Activated naive CD4-positive, alpha-beta T cell treated with anti-CD3 and anti-CD28 coated beads, Interleukin-2, amount 50 U/mL, for 24 hours (primary cell): ENCODE measurements at regions not wholly inside any gene's neighbourhood (a gene's known extent, or its start where the extent isn't known, plus 50 kb on each side); places are given as distances from the start of the nearest gene placed in this dataset.
A peak's percentile ranks its signal among the peaks of the same experiment; 100 is the strongest.

ENCODE experiments used
- H3K27ac Mint-ChIP-seq: one replicate; pipeline ENCODE4 v1.8.0; 2021; ENCODE audit warnings: mild to moderate bottlenecking, mixed read lengths
- H3K27me3 Mint-ChIP-seq: one replicate; pipeline ENCODE4 v1.8.0; 2021; ENCODE audit warnings: mixed read lengths
- H3K36me3 Mint-ChIP-seq: one replicate; pipeline ENCODE4 v1.8.0; 2021; ENCODE audit warnings: mixed read lengths
- H3K4me1 Mint-ChIP-seq: one replicate; pipeline ENCODE4 v1.8.0; 2021; ENCODE audit warnings: mixed read lengths
- H3K4me3 Mint-ChIP-seq: one replicate; pipeline ENCODE4 v1.8.0; 2021; ENCODE audit warnings: mild to moderate bottlenecking, mixed read lengths
- H3K9me3 Mint-ChIP-seq: one replicate; pipeline ENCODE4 v1.8.0; 2021; ENCODE audit warnings: mixed read lengths

GRCh38 chr7:121574109-121574508, 178.0 kb upstream of the FAM3C start:
- H3K27me3 Mint-ChIP-seq = peaks cover 29% of the 10 kb centered on the region
- H3K27ac Mint-ChIP-seq = no peak overlapping the region

GRCh38 chr7:121572615-121573014, 176.5 kb upstream of the FAM3C start:
- no peaks in the 10 kb centered on the region for H3K4me1 Mint-ChIP-seq
- H3K36me3 Mint-ChIP-seq = no peaks in the 10 kb centered on the region
- H3K9me3 Mint-ChIP-seq = no peaks in the 10 kb centered on the region
- H3K27me3 Mint-ChIP-seq = peaks cover 28% of the 10 kb centered on the region
- H3K27ac Mint-ChIP-seq = no peak overlapping the region
- H3K4me3 Mint-ChIP-seq = no peak overlapping the region

More at GRCh38 chr7:121574109-121574508, 178.0 kb upstream of the FAM3C start:
- Mint-ChIP-seq H3K36me3 (no peaks in the 10 kb centered on the region), H3K4me3 (no peak overlapping the region), H3K4me1 (no peaks in the 10 kb centered on the region), H3K9me3 (no peaks in the 10 kb centered on the region)

GRCh38 chr7:121570365-121570764, 174.3 kb upstream of the FAM3C start:
- no peaks in the 10 kb centered on the region for H3K36me3 Mint-ChIP-seq
- H3K27me3 Mint-ChIP-seq = peaks cover 21% of the 10 kb centered on the region
- no peak overlapping the region for H3K4me3 Mint-ChIP-seq
- H3K9me3 Mint-ChIP-seq = no peaks in the 10 kb centered on the region
- H3K27ac Mint-ChIP-seq = no peak overlapping the region
- no peaks in the 10 kb centered on the region for H3K4me1 Mint-ChIP-seq

- Mint-ChIP-seq H3K27me3 (no peaks in the 10 kb centered on the region), H3K4me1 (no peaks in the 10 kb centered on the region), H3K36me3 (no peaks in the 10 kb centered on the region), H3K9me3 (no peaks in the 10 kb centered on the region), H3K27ac (no peak overlapping the region), H3K4me3 (no peak overlapping the region)
Measured at GRCh38 chr7:121563177-121563576, 167.1 kb upstream of the FAM3C start.

GRCh38 chr7:121562259-121562658, 166.2 kb upstream of the FAM3C start:
- H3K4me1 Mint-ChIP-seq = no peaks in the 10 kb centered on the region
- H3K36me3 Mint-ChIP-seq = no peaks in the 10 kb centered on the region
- H3K27me3 Mint-ChIP-seq = no peaks in the 10 kb centered on the region
- H3K9me3 Mint-ChIP-seq = no peaks in the 10 kb centered on the region
- no peak overlapping the region for H3K4me3 Mint-ChIP-seq
- H3K27ac Mint-ChIP-seq = no peak overlapping the region

GRCh38 chr7:121561717-121562116, 165.6 kb upstream of the FAM3C start:
- H3K4me3 Mint-ChIP-seq = no peak overlapping the region
- no peaks in the 10 kb centered on the region for H3K9me3 Mint-ChIP-seq
- no peak overlapping the region for H3K27ac Mint-ChIP-seq
- H3K27me3 Mint-ChIP-seq = no peaks in the 10 kb centered on the region
- no peaks in the 10 kb centered on the region for H3K36me3 Mint-ChIP-seq
- no peaks in the 10 kb centered on the region for H3K4me1 Mint-ChIP-seq

GRCh38 chr7:121560267-121560990, 164.3 kb upstream of the FAM3C start:
- Mint-ChIP-seq H3K4me1 (no peaks in the 10 kb centered on the region), H3K27me3 (no peaks in the 10 kb centered on the region), H3K9me3 (no peaks in the 10 kb centered on the region), H3K36me3 (no peaks in the 10 kb centered on the region), H3K27ac (no peak overlapping the region), H3K4me3 (no peak overlapping the region)

GRCh38 chr7:121558288-121558687, 162.2 kb upstream of the FAM3C start:
- no peaks in the 10 kb centered on the region for H3K9me3 Mint-ChIP-seq
- H3K27ac Mint-ChIP-seq = no peak overlapping the region
- no peak overlapping the region for H3K4me3 Mint-ChIP-seq
- H3K36me3 Mint-ChIP-seq = no peaks in the 10 kb centered on the region
- no peaks in the 10 kb centered on the region for H3K27me3 Mint-ChIP-seq
- no peaks in the 10 kb centered on the region for H3K4me1 Mint-ChIP-seq

GRCh38 chr7:121557034-121557892, 161.2 kb upstream of the FAM3C start:
- H3K4me3 Mint-ChIP-seq = no peak overlapping the region
- no peak overlapping the region for H3K27ac Mint-ChIP-seq
- no peaks in the 10 kb centered on the region for H3K9me3 Mint-ChIP-seq
- no peaks in the 10 kb centered on the region for H3K4me1 Mint-ChIP-seq
- no peaks in the 10 kb centered on the region for H3K27me3 Mint-ChIP-seq
- no peaks in the 10 kb centered on the region for H3K36me3 Mint-ChIP-seq

- H3K4me3 Mint-ChIP-seq = no peak overlapping the region
- no peaks in the 10 kb centered on the region for H3K9me3 Mint-ChIP-seq
- H3K27me3 Mint-ChIP-seq = no peaks in the 10 kb centered on the region
- H3K4me1 Mint-ChIP-seq = no peaks in the 10 kb centered on the region
- H3K36me3 Mint-ChIP-seq = no peaks in the 10 kb centered on the region
- no peak overlapping the region for H3K27ac Mint-ChIP-seq
Measured at GRCh38 chr7:121555558-121555957, 159.4 kb upstream of the FAM3C start.

GRCh38 chr7:121547544-121548092, 151.5 kb upstream of the FAM3C start:
- no peaks in the 10 kb centered on the region for H3K27me3 Mint-ChIP-seq
- H3K36me3 Mint-ChIP-seq = no peaks in the 10 kb centered on the region
- no peak overlapping the region for H3K27ac Mint-ChIP-seq
- no peak overlapping the region for H3K4me3 Mint-ChIP-seq
- H3K4me1 Mint-ChIP-seq = peaks cover 28% of the 10 kb centered on the region
- no peaks in the 10 kb centered on the region for H3K9me3 Mint-ChIP-seq

- no peaks in the 10 kb centered on the region for H3K36me3 Mint-ChIP-seq
- no peak overlapping the region for H3K4me3 Mint-ChIP-seq
- no peaks in the 10 kb centered on the region for H3K27me3 Mint-ChIP-seq
- no peak overlapping the region for H3K27ac Mint-ChIP-seq
- H3K9me3 Mint-ChIP-seq = no peaks in the 10 kb centered on the region
- peaks cover 28% of the 10 kb centered on the region for H3K4me1 Mint-ChIP-seq
Measured at GRCh38 chr7:121546632-121547543, 150.8 kb upstream of the FAM3C start.

- no peaks in the 10 kb centered on the region for H3K27me3 Mint-ChIP-seq
- peaks cover 28% of the 10 kb centered on the region for H3K4me1 Mint-ChIP-seq
- H3K27ac Mint-ChIP-seq = peak overlapping the region; percentile 79
Measured at GRCh38 chr7:121545418-121545817, 149.3 kb upstream of the FAM3C start.

GRCh38 chr7:121544726-121545125, 148.6 kb upstream of the FAM3C start:
- no peaks in the 10 kb centered on the region for H3K27me3 Mint-ChIP-seq
- H3K27ac Mint-ChIP-seq = peak overlapping the region; percentile 79
- H3K36me3 Mint-ChIP-seq = no peaks in the 10 kb centered on the region
- H3K4me3 Mint-ChIP-seq = no peak overlapping the region
- H3K9me3 Mint-ChIP-seq = no peaks in the 10 kb centered on the region
- peaks cover 28% of the 10 kb centered on the region for H3K4me1 Mint-ChIP-seq

More at GRCh38 chr7:121545418-121545817, 149.3 kb upstream of the FAM3C start:
- H3K4me3 Mint-ChIP-seq = no peak overlapping the region
- no peaks in the 10 kb centered on the region for H3K36me3 Mint-ChIP-seq
- no peaks in the 10 kb centered on the region for H3K9me3 Mint-ChIP-seq

- Mint-ChIP-seq H3K27ac (peak overlapping the region; percentile 68), H3K36me3 (no peaks in the 10 kb centered on the region), H3K9me3 (no peaks in the 10 kb centered on the region), H3K4me1 (peaks cover 28% of the 10 kb centered on the region), H3K4me3 (no peak overlapping the region), H3K27me3 (no peaks in the 10 kb centered on the region)
Measured at GRCh38 chr7:121544238-121544637, 148.1 kb upstream of the FAM3C start.
